ENCODE measurements at regions not wholly inside any gene's neighbourhood (a gene's known extent, or its start where the extent isn't known, plus 50 kb on each side); places are given as distances from the start of the nearest gene placed in this dataset.

DNA sequence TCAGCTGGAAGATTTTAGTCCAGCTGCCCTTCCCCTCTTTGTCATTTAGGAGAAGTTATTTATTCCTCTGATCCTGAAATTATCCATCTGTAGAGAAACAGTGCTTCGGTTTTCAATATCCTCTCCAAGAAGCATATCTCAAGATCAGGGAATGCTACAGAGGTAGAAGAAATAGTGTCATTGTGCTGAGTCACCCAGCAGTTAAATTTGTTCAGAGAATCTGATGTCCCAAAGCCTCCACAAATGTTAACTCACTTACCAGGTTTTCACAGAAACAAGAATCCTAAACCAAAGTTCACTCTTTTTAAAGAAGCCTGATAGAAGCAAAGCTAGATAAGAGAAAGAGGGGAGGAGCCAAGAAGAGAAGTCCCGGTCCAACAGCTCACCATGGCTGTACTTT lies 480.7 kb upstream of the GYPC start:
- TF ChIP-seq, protein P1, sequence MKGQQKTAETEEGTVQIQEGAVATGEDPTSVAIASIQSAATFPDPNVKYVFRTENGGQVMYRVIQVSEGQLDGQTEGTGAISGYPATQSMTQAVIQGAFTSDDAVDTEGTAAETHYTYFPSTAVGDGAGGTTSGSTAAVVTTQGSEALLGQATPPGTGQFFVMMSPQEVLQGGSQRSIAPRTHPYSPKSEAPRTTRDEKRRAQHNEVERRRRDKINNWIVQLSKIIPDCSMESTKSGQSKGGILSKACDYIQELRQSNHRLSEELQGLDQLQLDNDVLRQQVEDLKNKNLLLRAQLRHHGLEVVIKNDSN (IDR thresholded peaks at IDR 0.05; ENCODE audit: borderline replicate concordance, extremely low read length, insufficient read depth, low read depth, low read length), result no peak
- TF ChIP-seq SMC3 (IDR thresholded peaks at IDR 0.05; ENCODE audit: borderline replicate concordance, low read length), result no peak

Measured in GM12878 (cell line).